ENCODE measurements at regions not wholly inside any gene's neighbourhood (a gene's known extent, or its start where the extent isn't known, plus 50 kb on each side); places are given as distances from the start of the nearest gene placed in this dataset.

- TF ChIP-seq POLR2A (IDR thresholded peaks at IDR 0.05) = no peak
- TF ChIP-seq, protein P1, sequence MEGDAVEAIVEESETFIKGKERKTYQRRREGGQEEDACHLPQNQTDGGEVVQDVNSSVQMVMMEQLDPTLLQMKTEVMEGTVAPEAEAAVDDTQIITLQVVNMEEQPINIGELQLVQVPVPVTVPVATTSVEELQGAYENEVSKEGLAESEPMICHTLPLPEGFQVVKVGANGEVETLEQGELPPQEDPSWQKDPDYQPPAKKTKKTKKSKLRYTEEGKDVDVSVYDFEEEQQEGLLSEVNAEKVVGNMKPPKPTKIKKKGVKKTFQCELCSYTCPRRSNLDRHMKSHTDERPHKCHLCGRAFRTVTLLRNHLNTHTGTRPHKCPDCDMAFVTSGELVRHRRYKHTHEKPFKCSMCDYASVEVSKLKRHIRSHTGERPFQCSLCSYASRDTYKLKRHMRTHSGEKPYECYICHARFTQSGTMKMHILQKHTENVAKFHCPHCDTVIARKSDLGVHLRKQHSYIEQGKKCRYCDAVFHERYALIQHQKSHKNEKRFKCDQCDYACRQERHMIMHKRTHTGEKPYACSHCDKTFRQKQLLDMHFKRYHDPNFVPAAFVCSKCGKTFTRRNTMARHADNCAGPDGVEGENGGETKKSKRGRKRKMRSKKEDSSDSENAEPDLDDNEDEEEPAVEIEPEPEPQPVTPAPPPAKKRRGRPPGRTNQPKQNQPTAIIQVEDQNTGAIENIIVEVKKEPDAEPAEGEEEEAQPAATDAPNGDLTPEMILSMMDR (IDR thresholded peaks at IDR 0.05) = no peak
Measured at GRCh38 chr5:158559643-158560042, 540.1 kb downstream of the EBF1 start.
